NCI-H2081 (cell line): ENCODE measurements at regions not wholly inside any gene's neighbourhood (a gene's known extent, or its start where the extent isn't known, plus 50 kb on each side); places are given as distances from the start of the nearest gene placed in this dataset.
A peak's percentile ranks its signal among the peaks of the same experiment; 100 is the strongest.
"Not testable (repeated sequence)": the region's sequence is repeated elsewhere in the genome, so short reads cannot be mapped to it uniquely, and the experiment has no call there.

Experiments
- DNase-seq, 2 experiments: peaks; one replicate each; lab custom pipeline; 2025; lab: John Stamatoyannopoulos, UW

GRCh38 chr7:96770758-96771157, 61.1 kb upstream of the SEM1 start:
- no peak for DNase-seq

- DNase-seq = no peak
These were observed 62.6 kb upstream of the SEM1 start for GRCh38 chr7:96772139-96772694.

- DNase-seq = peak in 1 of 2 experiments; percentile 31
These were observed 63.8 kb upstream of the SEM1 start for GRCh38 chr7:96773483-96773882.

- no peak for DNase-seq
These were observed 64.7 kb upstream of the SEM1 start for GRCh38 chr7:96774358-96774757.

GRCh38 chr7:96775046-96775445, 65.4 kb upstream of the SEM1 start:
- DNase-seq = no peak

GRCh38 chr7:96778263-96778662, 68.6 kb upstream of the SEM1 start:
- DNase-seq = peak in 1 of 2 experiments; percentile 13

- no peak for DNase-seq
These were observed 72.3 kb upstream of the SEM1 start for GRCh38 chr7:96781919-96782318.

GRCh38 chr7:96782686-96783298, 73.1 kb upstream of the SEM1 start:
- not testable (repeated sequence) for DNase-seq

GRCh38 chr7:96784597-96784996, 75.0 kb upstream of the SEM1 start:
- DNase-seq = no peak

- peak; percentile 71 to 84 for DNase-seq
These were observed 76.8 kb upstream of the SEM1 start for GRCh38 chr7:96786261-96786997.

GRCh38 chr7:96786998-96787395, 77.4 kb upstream of the SEM1 start:
- no peak for DNase-seq

GRCh38 chr7:96789914-96790313, 80.3 kb upstream of the SEM1 start:
- DNase-seq = no peak

GRCh38 chr7:96792115-96792514, 82.5 kb upstream of the SEM1 start:
- DNase-seq = no peak

- peak in 1 of 2 experiments; percentile 38 for DNase-seq
These were observed 84.4 kb upstream of the SEM1 start for GRCh38 chr7:96794063-96794462.

- no peak for DNase-seq
These were observed 90.5 kb upstream of the SEM1 start for GRCh38 chr7:96800122-96800521.

GRCh38 chr7:96800824-96801223, 91.2 kb upstream of the SEM1 start:
- DNase-seq = peak in 1 of 2 experiments; percentile 23

- no peak for DNase-seq
These were observed 109.6 kb upstream of the SEM1 start for GRCh38 chr7:96819111-96819700.

- not testable (repeated sequence) for DNase-seq
These were observed 111.5 kb upstream of the SEM1 start for GRCh38 chr7:96821131-96821530.

GRCh38 chr7:96822824-96823223, 113.2 kb upstream of the SEM1 start:
- DNase-seq = no peak

GRCh38 chr7:96823274-96823673, 113.6 kb upstream of the SEM1 start:
- DNase-seq = no peak

GRCh38 chr7:96824686-96825085, 115.0 kb upstream of the SEM1 start:
- no peak for DNase-seq

GRCh38 chr7:96825285-96825684, 115.6 kb upstream of the SEM1 start:
- DNase-seq = no peak

GRCh38 chr7:96826089-96826488, 116.4 kb upstream of the SEM1 start:
- no peak for DNase-seq
